HG03095 (cell line): ENCODE measurements at regions not wholly inside any gene's neighbourhood (a gene's known extent, or its start where the extent isn't known, plus 50 kb on each side); places are given as distances from the start of the nearest gene placed in this dataset.

Source experiments
- ATAC-seq: cut with Tn5 transposase; IDR thresholded peaks from one replicate; pipeline ENCODE4 v1.9.1; 2021; ENCODE audit warnings: moderate library complexity; ENCODE audit not compliant: unreplicated experiment

DNA sequence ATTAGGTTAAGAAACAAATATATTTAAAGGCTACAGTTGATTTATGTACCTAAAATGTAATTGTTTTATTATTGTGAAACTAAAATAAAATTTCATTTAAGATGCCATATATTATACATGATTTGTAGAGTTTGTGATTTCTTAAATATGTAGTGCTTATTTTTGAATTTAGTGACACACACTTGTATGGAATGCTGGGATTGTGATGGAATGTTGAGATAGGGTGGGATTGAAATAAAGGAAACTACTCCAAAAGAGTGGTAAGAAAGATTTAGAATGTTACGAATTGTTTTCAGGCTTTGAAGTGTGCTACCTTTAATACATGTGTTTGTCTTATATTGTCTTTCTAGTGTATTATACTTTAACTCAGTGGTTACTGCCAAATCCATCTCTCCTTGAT is 330.3 kb upstream of the PITX2 start:
- no peak for ATAC-seq

DNA sequence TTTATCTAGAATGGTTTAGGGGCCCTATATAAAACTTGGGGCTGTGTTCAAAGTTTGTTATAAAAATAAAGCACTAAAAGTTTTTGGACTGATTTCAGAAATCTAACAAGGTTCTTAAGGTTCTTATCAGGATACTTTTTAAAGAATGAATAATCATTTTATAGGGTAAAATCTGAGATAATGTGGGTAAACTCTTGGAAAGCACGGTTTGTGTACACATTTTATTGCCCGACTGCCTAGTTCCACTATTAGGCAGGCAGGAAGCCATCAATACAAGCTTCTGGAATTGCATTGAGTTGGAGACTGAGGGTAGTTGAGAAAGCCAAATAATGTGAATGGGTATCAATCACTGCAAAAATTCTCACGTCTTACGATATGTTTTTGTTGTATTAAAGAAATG is 331.0 kb upstream of the PITX2 start:
- no peak for ATAC-seq

DNA sequence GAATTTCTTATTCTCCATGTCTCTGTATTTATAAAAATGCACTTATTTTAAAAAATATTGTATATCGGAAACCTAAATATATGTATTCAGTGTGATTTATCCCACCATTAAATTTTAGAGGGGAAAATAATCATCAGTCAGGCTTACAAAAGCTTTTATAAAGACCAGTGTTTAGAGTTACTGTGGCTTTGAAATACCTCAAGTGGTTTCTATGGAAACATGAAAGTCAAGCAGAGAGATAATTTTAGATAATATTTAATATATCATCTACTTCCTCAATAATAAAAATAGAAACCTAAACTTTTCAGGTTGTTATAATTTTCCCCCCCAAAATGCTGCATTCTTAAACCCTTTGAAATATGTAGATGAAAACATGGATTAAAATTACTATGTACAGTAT is 332.9 kb upstream of the PITX2 start:
- ATAC-seq, result no peak

DNA sequence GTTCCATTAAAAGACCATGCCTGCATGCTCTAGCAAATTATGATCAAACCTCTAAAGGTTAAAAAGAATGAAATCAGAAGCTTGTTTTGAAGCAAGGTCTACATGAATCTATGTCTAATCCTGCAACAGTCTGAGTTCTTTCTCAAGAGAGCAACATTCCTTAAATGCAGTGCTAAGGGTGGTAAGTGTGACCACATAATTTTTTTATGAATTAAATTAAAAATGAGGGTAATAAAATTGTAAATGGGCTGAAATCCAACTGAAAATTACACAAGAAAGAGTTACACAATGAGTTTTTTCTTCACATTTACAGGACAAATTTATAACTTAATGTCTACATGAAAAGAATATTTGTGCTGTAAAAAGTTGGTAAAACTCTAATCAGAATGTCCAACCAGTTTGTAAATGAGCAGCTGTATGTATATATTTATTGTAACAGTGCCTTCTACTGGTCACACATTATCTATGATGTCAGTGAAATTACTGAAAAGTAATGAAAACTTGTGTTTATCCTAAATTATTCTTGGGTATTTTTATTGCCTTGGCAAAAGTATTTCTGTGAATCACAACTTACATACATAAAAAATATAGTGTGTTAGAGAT is 336.3 kb upstream of the PITX2 start:
- ATAC-seq, result no peak

DNA sequence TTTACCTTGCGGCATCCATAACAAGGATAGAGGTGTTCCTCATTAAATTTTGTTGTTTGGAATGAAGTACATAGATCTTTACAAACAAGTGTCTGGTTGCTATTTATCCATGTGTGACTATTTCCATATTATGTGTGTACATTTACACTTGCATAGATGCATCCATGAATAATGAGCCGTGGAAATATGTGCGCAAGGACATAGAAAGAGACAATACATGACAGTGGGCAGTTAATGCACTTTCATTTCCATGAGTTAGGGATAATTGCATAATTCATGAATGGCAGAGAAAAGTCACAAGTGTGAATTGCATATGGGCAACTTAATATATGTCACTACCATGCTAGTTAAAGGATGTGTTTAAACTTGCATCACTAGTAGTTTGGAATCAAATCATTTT is 338.2 kb upstream of the PITX2 start:
- no peak for ATAC-seq

DNA sequence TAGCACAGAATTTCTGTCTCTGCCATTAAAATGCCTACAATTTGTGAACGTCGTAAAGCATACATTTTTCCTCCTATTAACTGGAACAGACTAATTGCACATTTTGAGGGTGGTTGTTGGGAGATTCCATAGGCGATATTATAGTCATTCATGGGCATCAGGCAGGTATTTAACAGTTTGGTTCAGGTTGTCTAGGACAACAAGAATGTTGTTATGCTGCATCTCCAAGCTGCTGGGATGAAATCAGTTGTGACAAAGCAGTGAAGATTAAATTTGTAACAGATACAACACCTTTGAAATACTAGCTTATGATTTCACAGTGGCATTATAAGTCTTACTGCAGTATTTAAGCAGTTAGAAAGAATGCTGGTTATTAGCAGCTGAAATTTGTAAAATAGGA is 339.7 kb upstream of the PITX2 start:
- ATAC-seq, result no peak

DNA sequence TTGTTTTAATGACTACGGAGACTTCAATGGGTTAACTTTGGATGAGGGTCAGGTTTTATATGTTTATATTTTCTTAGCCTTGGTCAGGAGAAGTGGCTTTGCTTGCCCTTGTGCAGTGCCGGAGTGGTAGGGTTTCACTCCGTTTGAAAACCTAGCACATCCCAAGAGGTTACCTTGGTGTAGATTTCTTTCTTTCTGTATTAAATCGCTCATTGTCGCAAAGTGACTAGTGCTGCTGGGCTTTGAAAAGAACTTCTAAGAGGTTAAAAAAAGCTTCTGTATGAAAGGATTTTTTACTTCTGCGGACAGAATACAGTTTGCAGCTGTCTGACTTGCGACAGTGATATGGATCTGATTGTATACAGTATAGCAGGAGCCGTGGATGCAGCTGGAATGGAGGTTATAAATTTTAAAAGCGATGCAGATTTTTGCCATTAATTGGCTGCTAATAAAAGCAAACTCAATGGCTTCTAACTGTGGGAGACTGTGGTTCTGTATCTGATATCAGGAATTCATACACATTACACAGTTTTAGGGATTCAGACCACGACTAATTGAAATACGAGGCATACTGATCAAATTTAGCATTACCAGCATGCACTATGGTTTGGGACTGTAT is 340.9 kb upstream of the PITX2 start:
- ATAC-seq, result no peak

DNA sequence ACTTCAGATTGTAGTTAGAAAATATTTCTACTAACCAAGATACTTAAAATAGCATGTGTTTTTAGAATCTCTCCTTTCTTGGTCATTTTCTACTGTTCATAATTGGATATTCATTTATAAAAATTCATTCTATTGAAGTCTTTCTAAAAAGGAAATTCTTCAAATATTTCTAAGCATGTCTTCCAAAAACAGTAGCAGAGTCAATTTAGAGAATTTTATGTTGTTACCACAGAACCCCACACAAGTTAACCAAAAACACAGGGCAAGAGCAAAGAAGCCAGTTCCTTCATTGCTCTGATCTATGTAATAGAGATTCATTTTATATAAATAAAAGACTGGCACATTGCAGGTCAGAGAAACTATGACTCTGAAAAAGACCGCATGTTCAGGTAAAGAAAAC is 345.1 kb upstream of the PITX2 start:
- ATAC-seq, result no peak

DNA sequence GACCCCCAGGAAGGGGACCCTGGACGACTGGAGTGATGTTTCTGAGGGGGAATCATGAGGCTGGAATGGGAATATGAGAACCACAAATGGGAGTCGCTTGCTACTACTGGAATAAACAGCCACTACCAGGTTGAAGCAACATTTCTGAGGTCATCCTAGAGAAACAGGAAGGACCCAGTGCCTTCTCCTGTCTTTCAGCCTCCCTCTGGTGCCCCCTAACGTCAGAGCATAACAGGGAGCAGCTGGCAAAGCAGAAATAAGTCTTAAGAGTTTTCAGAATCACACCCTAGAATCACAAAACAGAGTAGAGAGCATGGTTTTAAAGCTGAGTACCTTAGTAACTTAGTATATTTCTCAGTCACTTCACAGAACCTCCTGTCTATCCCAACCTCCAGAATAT is 347.8 kb upstream of the PITX2 start:
- ATAC-seq, result peak; percentile 80

DNA sequence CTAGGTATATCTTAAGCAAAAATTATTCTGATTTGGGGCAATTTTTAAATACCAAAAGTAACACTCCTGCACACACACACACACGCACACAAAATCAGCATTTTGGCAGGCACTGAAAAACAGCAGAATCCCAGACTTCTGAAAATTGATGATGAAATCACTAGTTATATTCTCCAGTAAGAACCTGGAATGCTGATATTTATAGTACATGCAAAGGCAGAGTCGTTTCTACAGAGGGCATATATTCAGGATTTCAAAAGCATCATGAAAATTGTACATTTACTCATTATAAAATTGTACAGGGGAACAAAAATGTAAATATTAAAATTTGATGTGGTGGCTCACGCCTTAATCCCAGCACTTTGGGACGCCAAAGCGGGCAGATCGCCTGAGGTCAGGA is 352.5 kb upstream of the PITX2 start:
- ATAC-seq, result no peak

DNA sequence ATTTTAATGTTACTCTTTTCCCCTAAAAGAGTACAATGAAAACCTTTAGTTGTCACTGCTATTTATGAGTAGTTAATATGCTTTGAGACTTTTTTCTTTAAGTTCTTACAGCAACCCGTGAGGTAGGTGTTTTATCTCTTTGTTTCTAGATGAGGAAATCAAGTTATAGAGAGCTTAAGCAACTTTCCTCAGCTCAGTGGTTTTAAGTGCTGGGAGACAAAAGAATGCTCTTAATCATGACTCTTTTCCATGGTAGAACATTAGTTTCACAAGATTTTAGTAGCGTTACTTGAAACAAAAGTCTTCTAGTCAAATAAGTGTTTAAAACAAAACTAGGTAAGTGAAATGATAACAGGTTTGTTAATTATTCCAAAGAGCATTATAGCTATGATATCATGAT is 354.7 kb upstream of the PITX2 start:
- ATAC-seq, result no peak

DNA sequence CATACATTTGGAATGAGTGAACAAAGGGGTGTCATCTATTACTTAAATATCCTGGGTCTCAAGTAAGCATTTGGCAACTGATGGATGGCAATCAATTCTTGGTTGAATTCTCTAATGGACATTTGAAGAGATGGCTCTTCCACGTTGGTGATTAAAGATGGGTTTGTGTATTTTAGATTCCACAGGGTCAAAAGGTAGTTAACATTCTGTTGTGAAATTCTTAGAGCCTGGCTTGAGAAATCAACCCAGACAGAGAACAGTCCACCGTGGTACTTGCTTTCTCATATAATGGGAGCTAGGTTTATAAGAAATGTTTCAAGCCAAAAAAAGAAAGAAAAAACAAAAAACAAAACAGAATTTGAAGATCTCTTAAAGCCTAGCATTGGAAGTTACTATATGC is 355.9 kb upstream of the PITX2 start:
- ATAC-seq, result no peak

DNA sequence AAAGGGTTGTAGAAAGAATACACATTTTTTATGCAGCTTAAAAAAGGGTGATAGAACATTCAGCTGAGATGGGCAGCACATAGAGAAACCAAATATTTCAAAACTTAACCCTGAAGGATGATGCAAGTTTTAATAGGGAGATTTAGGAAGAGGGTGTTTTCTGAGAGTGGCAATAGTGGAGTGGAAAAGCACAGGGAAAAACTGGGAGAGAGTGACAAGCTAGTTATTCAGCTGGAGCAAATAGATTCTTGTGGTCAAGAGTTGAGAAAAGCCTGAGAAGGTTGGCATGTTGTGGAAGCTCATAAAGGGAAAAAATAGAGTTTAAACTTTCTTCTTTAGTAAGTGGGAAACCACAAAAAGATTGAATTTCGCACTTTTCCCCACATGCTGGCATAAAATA is 359.6 kb upstream of the PITX2 start:
- no peak for ATAC-seq

DNA sequence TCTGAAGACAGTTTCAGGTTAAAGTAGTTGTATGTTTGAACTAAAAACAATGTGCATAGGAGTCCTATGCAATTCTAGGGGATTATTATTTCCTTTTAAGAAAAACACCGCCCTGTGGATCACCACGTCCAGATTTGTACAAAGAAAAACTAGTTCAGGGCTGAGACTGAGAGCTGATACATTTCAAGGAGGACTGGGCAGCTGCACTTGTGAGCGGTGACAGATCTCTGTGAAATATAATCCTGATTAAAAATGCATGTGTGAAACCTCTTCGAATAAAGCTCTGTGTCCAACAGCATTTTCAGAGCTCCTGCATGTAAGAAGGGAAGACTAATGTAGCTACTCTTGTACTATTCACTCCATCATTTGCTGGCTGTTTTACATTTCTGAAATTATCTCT is 365.8 kb upstream of the PITX2 start:
- ATAC-seq, result no peak

DNA sequence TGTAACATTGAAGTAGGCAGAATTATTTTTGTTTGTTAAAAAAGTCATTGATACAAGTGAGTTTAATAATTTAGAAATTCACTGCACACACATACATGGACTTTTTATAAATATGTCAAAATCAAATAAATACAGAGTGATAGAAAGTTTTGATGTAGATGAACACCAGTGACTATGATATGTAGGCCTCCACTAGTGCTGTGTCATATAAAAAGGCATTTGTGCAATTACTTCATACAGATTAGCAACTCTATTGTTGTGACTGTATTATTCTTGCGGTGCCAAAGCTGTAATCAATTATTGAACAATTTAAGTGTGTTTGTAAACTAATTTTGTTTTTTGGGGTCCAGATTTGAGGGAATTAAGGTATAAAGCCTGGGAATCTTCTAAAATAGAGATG is 366.2 kb upstream of the PITX2 start:
- ATAC-seq, result no peak

DNA sequence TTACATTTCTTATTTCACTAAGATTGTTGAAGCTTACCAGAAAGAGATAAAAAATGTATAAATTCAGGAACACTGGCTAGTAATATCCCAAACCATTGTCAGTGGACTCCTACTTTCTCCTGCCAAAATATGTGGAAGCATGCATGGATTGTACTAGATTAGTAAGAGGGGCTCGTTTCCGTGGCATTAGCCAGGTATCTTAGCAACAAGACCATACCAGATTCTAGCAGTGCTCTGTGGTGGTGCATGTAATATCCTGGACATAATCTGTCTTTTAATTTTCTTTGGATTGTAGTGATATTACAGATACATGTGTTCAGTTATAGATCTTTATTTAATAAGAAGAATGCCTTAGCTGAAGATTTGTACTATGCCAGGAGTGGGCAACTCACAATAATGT is 371.9 kb upstream of the PITX2 start:
- ATAC-seq, result no peak

DNA sequence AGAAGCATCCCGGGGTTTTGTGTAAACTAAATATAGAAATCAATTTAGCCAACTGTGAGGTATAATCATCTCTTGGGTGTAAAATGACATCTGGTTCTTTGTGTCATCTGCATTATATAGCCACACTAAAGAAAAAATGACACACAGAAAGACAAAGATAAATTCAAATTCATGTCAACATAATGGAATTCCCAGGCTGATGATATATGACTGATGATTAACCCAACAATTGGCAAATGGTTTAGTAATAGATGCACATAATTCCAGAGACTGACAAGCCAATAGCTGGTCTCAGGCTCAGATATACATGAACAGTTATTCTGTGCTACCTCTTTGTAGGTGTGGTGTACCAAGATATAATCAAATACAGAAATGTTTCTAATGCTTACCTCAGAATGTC is 375.4 kb upstream of the PITX2 start:
- no peak for ATAC-seq

DNA sequence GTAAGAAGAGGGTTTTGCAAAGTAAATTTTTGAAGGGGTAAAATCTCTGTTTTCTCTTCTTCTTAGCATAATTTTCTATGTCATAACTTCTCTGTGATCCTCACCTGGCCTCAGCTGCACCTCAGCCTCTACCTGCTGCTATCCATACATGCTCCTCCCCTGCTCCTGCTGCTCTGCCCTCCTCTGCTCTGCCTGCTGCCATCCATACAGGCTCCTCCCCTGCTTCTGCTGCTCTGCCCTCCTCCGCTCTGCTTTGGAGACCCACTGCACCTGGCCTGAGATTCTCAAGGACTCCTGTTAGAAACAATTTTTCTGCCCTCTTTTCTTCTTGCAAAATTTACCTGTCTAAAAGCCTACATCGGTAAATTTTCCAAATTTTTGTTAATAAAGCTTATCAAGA is 388.6 kb upstream of the PITX2 start:
- ATAC-seq, result no peak

DNA sequence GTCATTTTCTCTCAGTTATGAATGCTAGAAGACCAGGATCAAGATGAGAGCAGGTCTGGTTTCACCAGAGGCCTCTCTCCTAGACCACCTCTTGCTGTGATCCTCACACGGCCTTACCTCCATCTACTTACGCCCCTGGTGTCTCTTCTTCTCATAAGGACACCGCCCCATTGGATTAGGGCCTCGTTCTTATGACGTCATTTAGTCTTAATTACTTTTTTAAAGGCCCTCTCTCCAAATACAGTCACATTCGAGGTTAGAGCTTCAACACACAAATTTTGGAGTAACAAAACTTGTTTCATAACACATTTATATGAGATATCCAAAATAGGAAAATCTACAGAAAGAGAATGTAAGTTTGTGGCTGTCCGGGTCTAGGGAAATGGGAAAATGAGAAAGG is 391.0 kb upstream of the PITX2 start:
- ATAC-seq, result no peak

DNA sequence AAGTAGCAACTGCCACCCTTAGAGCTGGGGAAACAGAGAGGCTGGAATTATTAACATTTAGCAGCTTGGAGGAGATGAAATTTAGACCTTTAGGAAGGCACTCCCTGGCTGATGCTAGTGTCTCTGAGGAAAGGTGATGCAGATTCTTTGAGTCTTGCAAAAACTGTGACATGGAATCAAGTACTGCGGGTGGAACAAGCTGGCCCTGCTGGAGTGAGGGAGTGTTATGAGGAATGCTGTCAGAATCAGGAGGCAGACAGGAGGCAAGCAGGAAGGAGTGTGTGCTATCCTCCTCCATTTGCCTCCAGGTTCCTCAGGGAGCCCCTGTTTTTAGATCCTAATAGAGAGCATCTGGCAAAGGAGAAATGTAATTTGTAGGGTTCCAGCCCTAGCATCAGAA is 391.7 kb upstream of the PITX2 start:
- ATAC-seq, result no peak

DNA sequence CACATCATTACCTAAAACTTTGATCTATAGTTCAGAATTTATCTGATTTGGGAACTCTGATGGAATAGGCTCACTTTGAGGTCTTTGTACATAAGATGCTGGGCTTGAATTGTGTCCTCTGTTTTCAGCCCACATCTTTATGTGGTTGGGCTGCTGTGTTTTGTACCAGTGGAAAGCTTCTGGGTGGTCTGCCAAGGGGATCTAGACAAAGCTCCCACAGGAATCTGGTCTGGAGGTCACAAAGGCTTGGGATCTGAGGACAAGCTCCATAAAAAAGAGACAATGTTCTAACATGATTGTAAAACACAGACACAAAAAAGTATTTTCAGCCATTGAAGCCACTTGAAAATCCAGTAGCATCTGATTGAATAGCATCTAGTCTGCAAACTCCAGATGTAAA is 393.5 kb upstream of the PITX2 start:
- no peak for ATAC-seq

DNA sequence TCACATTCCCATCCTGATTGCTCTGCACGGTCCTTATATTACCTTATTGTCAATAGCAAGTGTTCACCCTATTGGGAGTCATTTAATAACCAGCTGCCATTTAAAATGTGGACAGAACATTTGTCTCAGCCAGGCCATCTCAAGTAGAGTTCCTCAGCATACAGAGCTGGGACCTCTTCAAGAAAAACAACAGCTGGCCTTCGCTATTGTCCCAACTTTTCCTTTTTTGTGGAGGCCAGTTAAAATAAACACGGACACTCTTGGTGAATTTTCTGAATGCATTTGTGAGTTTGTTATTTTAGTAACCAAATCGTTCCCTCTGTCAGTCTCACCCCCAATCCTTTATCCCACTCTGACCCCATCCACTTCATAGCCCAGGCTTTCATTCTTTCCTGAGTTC is 395.3 kb upstream of the PITX2 start:
- ATAC-seq, result no peak

DNA sequence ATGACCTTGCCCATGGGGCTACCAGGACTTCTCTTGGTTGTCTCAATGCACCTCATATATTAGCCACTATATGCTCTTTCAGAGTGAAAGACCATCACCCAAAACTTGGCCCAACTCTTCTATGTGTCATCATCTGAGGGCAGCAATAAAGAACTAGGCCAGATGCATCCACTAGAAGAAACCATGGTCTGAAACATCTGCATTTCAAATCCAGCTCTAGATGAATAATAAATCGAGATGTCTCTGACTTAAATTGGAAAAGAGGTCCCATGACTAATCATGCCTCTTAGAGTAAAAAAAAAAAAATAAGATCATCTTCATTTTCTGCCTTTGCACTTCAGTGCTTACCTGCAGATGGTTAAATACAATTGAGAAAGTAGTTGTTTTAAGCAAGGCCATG is 397.6 kb upstream of the PITX2 start:
- ATAC-seq, result no peak
